Fibroblast of villous mesenchyme (primary cell): ENCODE measurements at regions not wholly inside any gene's neighbourhood (a gene's known extent, or its start where the extent isn't known, plus 50 kb on each side); places are given as distances from the start of the nearest gene placed in this dataset.

Experiments
- DNase-seq: peaks from one replicate; pipeline ENCODE4 v3.0.0-alpha.2; 2010; ENCODE audit warnings: low read depth
- H3K4me3 ChIP-seq: 2 replicates; pipeline ENCODE4 v1.5.1; 2011; ENCODE audit warnings: low read depth, mild to moderate bottlenecking, low read length
- CTCF ChIP-seq: IDR thresholded peaks from 2 replicates; pipeline ENCODE4 v1.5.1; 2012; ENCODE audit warnings: low read depth, mild to moderate bottlenecking, low read length; ENCODE audit not compliant: insufficient read depth

- no peak overlapping the region for H3K4me3 ChIP-seq
- DNase-seq = peak; percentile 16
- no peak for TF ChIP-seq CTCF
Observed at GRCh38 chr6:170470734-170471133, 82.4 kb downstream of the PSMB1 start.

- no peak for TF ChIP-seq CTCF
- H3K4me3 ChIP-seq = no peak overlapping the region
- no peak for DNase-seq
Observed at GRCh38 chr6:170464524-170464979, 88.6 kb downstream of the PSMB1 start.

DNA sequence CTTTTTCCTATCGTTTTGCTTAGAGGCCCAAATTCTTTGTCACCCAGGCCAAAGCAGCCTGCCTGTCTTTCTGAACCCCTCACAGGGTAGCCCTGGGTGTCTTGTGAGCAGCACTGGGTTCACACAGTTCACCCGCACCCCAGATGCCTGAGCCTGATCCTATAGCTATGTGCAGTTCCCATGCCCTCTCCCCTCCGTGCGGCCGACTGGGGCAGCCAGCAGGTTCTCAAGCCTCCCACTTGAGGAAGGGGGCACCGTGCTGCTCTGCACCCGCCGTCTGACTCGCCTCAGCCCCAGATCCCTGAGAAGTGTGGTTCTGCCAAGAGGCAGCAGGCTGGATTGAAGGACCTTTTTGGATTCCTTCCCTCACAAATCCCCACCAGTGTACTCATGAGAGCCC, 89.0 kb downstream of the PSMB1 start:
- no peak overlapping the region for H3K4me3 ChIP-seq
- no peak for TF ChIP-seq CTCF
- no peak for DNase-seq

GRCh38 chr6:170463101-170463721, 89.9 kb downstream of the PSMB1 start:
- no peak overlapping the region for H3K4me3 ChIP-seq
- no peak for TF ChIP-seq CTCF
- no peak for DNase-seq

GRCh38 chr6:170462366-170463020, 90.6 kb downstream of the PSMB1 start:
- no peak for DNase-seq
- TF ChIP-seq CTCF = no peak

DNA sequence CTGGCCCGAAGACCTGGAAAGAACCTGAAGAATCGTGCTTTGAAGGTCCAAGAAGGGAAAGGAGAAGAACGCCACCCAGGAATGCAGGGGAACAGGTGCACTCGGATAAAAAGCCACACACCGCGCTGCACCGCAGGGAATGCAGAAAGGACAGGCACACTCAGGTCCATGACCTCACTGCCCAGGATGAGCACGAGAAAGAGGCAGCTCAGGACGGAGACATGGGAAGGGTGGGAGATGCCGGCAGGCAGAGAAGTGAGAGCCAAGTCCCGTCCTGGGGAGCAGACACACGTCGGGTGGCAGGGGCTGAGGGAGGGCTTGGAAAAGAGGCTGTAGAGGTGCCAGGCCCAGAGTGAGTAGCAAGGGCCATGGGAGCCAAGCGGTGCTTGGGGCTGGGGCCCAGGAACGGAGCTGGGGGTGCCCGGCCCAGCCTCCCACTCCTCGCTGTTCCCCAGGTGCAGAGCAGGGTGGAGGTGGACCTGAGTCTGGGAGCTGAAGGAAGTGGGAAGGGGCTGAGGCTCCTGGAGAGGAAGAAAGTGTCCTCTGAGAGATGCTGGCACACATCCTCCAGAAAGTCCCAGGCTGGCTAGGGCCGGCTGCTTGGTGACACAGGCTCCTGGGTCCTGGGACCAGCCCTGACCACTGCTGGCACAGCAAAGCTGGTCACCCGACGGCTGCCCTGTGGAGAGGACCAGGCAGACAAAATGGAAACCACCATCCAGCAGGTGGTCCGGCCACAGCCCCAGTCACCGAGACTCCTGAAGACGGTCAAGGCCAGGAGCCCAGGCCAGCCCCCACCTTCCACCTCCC, 91.3 kb downstream of the PSMB1 start:
- H3K4me3 ChIP-seq = no peak overlapping the region
- no peak for DNase-seq
- no peak for TF ChIP-seq CTCF

More at GRCh38 chr6:170462366-170463020, 90.6 kb downstream of the PSMB1 start:
- H3K4me3 ChIP-seq = no peak overlapping the region
